ENCODE measurements at regions not wholly inside any gene's neighbourhood (a gene's known extent, or its start where the extent isn't known, plus 50 kb on each side); places are given as distances from the start of the nearest gene placed in this dataset.

DNA sequence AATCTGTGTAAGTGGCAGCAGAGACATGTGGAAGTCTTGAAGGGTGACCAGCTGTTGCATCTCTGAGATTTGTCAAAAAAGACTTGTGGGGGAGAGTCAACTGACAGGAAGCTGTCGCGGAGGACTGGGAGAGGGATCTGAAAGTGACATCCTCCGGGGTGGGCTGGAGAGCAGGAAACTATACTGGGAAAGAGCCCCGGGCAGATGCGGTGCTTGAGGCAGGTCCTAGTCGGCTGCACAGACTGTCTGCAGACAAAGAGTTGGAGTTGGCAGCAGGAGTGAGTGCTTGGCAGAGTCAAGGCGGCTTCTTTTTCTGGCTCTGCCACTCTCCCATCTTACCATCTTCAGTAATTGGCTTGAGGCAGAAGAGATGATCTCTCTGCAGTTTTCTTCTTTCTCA, 294.0 kb upstream of the C1orf87 start:
- in situ Hi-C loops (cut with HindIII; ENCODE audit: low sequenced_read_pairs) = no loop called here
- H3K4me3 ChIP-seq (ENCODE audit: low read depth, low read length) = no peak overlapping the region
- no peak for DNase-seq (ENCODE audit: low read depth)
- TF ChIP-seq, protein P1, sequence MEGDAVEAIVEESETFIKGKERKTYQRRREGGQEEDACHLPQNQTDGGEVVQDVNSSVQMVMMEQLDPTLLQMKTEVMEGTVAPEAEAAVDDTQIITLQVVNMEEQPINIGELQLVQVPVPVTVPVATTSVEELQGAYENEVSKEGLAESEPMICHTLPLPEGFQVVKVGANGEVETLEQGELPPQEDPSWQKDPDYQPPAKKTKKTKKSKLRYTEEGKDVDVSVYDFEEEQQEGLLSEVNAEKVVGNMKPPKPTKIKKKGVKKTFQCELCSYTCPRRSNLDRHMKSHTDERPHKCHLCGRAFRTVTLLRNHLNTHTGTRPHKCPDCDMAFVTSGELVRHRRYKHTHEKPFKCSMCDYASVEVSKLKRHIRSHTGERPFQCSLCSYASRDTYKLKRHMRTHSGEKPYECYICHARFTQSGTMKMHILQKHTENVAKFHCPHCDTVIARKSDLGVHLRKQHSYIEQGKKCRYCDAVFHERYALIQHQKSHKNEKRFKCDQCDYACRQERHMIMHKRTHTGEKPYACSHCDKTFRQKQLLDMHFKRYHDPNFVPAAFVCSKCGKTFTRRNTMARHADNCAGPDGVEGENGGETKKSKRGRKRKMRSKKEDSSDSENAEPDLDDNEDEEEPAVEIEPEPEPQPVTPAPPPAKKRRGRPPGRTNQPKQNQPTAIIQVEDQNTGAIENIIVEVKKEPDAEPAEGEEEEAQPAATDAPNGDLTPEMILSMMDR (IDR thresholded peaks at IDR 0.05; ENCODE audit: low read depth, low read length, missing control alignments) = no peak

DNA sequence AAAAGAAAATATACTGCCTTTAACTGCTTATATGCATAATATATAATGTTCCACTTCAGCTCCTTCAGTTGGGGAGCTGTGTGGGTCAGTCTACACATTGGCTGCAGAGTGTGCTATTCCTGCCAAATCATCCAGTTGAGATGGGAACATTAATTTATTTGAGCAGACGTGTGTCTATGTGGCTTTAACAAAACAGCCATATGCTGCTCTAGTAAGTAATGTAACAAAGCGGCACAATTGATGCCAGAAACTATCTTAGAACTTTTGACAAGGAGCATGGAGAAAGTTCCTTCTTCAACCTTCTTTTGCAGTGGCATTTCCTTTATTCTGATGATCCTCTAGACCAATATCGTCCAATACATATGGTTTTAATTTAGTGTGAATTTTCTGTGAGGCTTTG, 285.9 kb upstream of the C1orf87 start:
- in situ Hi-C loops (cut with HindIII; ENCODE audit: low sequenced_read_pairs) = no loop called here
- H3K4me3 ChIP-seq (ENCODE audit: low read depth, low read length) = no peak overlapping the region
- DNase-seq (ENCODE audit: low read depth) = no peak
- TF ChIP-seq, protein P1 (IDR thresholded peaks at IDR 0.05; ENCODE audit: low read depth, low read length, missing control alignments) = no peak

DNA sequence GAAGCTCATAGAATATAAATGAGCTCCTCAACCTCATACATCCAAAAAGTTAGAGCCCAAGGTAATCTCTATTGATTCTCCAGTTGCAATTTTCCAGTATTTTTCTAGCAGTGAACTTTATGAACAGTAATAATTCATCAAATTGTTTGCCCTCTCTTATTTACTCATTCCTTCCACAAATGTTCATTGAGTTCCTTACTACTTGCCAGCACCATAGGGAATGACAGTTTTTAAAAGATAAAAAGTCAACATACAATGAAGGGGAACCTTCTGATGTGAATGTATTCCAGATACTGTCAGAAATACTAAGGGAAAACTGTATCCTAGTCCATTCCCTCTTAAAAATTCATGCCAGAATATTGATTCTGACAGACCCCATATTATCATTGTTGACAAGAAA, 277.0 kb upstream of the C1orf87 start:
- in situ Hi-C loops (cut with HindIII; ENCODE audit: low sequenced_read_pairs) = no loop called here
- TF ChIP-seq, protein P1 (IDR thresholded peaks at IDR 0.05; ENCODE audit: low read depth, low read length, missing control alignments) = no peak
- DNase-seq (ENCODE audit: low read depth) = no peak
- no peak overlapping the region for H3K4me3 ChIP-seq (ENCODE audit: low read depth, low read length)

DNA sequence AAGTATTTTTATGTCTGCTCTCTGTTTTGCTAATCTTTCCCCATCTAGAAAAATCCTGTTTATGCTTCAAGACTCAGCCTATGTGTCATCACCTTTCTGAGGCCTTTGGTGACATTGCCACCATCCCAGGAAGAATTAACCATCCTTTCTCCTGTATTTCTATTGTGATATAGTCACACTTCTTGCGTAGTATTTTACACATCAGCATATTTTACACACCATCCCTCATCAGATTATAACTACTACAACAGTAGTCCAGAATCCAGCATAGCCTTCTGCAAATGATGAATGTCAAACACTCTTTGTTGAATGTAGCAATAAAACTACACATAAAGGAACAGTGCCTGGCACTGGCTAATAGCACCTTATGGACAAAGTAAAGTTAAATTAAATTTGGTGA, 275.3 kb upstream of the C1orf87 start:
- in situ Hi-C loops (cut with HindIII; ENCODE audit: low sequenced_read_pairs) = no loop called here
- TF ChIP-seq, protein P1 (IDR thresholded peaks at IDR 0.05; ENCODE audit: low read depth, low read length, missing control alignments) = no peak
- no peak overlapping the region for H3K4me3 ChIP-seq (ENCODE audit: low read depth, low read length)
- no peak for DNase-seq (ENCODE audit: low read depth)

DNA sequence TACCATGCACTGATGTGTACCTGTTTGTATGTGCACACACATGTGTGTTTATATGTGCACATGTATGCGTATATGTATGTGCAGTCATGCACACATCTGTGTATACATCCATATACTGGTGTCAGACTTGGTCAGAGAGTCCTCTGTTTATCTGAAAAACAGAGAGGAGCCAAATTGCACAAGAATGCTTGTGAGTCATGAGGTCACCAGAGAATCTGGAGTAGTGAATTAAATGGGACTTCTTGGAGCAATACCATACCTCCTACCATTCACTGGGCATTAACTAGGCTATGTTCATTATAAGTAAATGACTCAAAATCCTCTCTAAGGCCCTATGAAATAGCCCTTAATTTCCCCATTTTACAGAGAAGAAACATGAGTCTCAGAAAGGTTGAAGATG, 272.1 kb upstream of the C1orf87 start:
- in situ Hi-C loops (cut with HindIII; ENCODE audit: low sequenced_read_pairs) = no loop called here
- TF ChIP-seq, protein P1 (IDR thresholded peaks at IDR 0.05; ENCODE audit: low read depth, low read length, missing control alignments) = no peak
- H3K4me3 ChIP-seq (ENCODE audit: low read depth, low read length) = no peak overlapping the region
- DNase-seq (ENCODE audit: low read depth) = no peak

DNA sequence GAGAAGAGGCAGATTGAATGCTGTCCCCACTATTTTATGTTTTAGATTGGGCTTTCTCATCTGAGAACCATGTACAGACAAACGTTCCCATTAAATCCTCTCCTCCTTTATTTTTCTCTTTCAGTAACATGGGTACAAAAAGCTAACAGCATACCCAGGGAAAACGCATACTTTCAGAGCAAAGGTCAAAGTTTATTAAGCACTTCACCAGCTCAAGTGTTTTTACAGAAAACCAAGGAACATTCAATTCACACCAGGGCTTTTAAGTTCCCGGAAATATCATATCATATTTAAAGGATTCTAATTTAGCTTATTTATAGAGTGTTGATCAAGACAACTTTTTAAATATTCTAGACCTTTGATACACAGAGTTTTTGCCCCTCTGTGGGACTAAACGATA, 271.5 kb upstream of the C1orf87 start:
- DNase-seq (ENCODE audit: low read depth) = no peak
- in situ Hi-C loops (cut with HindIII; ENCODE audit: low sequenced_read_pairs) = no loop called here
- H3K4me3 ChIP-seq (ENCODE audit: low read depth, low read length) = no peak overlapping the region
- TF ChIP-seq, protein P1 (IDR thresholded peaks at IDR 0.05; ENCODE audit: low read depth, low read length, missing control alignments) = no peak

DNA sequence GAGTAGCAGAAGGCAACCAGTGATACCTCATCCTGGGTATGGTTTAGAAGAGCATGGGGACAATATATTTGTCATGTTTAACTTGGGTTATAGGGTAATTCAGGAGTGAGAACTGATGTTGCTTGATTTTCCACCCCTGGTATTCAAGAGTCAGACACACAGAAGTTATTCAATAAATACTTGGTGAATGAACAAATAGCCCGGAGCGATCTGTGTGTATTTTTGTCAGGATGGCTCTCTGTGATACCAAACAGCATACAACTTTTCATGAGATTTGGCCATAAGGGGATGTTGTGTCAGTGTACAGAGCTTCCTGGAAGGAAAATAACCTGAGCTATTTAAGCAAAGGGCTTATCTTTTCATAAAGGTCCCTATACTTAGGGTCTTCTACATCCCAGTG, 270.2 kb upstream of the C1orf87 start:
- in situ Hi-C loops (cut with HindIII; ENCODE audit: low sequenced_read_pairs) = no loop called here
- no peak for DNase-seq (ENCODE audit: low read depth)
- H3K4me3 ChIP-seq (ENCODE audit: low read depth, low read length) = no peak overlapping the region
- TF ChIP-seq, protein P1 (IDR thresholded peaks at IDR 0.05; ENCODE audit: low read depth, low read length, missing control alignments) = no peak
